ENCODE measurements at regions not wholly inside any gene's neighbourhood (a gene's known extent, or its start where the extent isn't known, plus 50 kb on each side); places are given as distances from the start of the nearest gene placed in this dataset.
"Not testable (repeated sequence)": the region's sequence is repeated elsewhere in the genome, so short reads cannot be mapped to it uniquely, and the experiment has no call there.

DNA sequence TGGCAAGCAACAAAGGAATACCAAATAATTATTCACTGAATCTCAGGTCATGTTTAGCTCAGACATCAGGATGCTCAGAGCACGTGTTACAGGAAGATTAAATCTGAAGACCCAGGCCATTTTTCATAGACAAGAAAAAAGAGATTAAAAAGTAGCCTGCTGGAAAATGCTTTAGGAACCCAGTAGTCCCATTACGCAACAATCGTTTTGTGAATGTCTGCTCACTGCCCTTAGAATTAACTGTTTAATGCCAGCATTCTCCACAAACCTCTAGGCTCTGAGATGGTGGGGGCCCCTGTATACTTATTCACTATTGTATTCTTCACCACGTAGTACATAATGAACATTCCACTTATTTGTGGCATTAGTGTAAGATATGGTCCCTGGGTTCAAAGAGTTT lies 154.6 kb upstream of the NYAP2 start:
- no peak for DNase-seq (ENCODE audit: low spot score)

DNA sequence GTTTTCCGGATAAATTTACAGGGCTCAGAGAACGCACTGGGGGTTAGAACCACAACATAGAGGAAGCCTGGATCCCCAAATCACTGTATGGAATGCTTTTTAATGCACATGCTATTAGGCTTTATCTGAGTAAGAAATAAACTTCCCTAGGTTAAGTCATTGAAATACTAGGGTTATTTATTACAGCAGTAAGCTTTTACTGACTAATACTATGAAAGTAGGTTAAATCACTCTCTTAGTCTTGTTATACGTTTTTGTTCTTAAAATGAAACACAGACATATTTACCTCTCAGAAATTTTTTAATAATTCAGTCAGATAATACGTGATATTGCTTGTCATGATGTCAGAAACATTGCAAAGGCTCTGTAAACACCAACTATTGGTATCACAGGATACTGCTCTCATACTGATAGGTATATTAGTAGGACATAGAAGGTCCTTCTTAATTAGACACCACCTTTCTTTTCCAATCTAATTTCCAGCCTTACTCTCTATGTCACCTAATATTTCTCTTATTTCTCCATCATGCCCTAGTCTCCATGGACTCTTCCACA lies 162.7 kb upstream of the NYAP2 start:
- DNase-seq (ENCODE audit: low spot score), result no peak

DNA sequence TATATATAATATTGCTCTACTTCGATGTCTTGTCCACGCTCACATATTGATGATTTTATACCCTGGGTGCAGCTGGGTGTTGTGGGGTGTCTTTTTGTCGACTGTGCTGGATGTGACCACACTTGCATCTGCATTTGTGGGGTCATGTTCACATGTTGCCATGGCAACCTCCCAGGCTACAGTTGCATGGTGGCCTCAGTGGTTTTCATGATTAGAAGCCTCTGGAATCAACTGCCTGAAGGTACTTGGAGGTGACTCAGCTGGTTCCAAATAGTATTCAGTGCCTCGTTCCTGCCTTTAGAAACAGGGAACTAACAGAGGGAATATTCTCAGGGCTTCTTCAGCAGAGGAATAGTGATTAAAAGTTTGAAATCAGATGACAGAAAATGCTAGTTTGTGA lies 166.3 kb upstream of the NYAP2 start:
- no peak for DNase-seq (ENCODE audit: low spot score)

DNA sequence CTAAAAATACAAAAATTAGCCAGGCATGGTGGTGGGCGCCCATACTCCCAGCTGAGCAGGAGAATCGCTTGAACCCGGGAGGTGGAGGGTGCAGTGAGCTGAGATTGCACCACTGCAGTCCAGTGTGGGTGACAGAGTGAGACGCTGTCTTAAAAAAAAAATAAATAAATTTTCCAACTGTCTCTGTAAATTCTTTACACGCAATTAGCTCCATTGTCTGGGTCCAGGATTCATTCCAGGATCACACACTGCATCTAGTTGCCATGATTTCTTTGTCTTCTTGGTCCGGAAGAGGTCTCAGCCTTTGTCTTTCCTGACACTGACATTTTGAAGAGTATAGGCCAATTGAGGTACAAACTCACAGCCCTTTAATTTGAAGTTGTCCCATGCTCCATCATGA lies 167.6 kb upstream of the NYAP2 start:
- no peak for DNase-seq (ENCODE audit: low spot score)

DNA sequence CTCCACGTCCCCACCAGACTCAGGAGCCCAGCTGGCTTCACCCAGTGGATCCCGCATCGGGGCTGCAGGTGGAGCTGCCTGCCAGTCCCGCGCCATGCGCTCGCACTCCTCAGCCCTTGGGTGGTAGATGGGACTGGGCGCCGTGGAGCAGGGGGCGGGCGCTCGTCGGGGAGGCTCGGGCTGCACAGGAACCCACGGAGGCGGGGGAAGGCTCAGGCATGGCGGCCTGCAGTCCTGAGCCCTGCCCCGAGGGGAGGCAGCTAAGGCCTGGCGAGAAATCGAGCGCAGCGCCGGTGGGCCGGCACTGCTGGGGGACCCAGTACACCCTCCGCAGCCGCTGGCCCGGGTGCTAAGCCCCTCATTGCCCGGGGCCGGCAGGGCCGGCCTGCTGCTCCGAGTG lies 170.2 kb upstream of the NYAP2 start:
- not testable (repeated sequence) for DNase-seq (ENCODE audit: low spot score)

DNA sequence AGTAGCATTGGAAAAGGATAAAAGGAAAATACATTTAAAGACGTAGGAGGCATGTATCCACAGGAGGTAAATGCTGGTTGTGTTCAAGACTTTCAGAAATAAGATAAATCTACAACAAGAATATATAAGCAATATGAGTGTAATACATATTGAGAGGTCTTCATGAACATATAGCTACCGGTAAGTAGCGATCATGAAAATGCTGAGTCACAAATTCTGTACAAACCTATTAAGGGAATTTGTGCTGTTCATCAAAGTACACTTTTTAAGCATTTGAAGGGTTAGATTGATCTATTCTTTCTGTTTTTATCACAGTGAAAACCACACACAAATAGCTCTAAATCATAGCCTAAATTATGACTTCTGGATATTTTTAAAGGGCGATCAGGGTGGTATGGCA lies 173.1 kb upstream of the NYAP2 start:
- no peak for DNase-seq (ENCODE audit: low spot score)

DNA sequence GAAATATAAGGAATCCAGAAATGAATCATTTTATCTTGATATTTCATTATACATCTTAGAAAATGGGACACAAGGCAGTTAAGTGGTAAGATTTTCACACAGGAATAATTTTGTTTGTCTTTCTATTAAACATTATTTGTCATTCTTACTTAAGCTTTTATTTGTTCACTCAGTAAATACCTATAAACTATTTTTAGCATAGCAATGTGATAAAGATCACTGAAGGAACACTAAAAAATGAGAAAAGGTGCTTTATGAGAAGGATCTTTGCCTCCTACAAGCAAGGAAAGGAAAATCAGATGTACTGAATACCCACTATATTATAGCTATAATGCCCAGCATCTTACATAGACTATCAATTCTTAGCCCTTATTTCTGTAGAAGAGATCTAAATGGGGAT lies 176.2 kb upstream of the NYAP2 start:
- DNase-seq (ENCODE audit: low spot score), result no peak

DNA sequence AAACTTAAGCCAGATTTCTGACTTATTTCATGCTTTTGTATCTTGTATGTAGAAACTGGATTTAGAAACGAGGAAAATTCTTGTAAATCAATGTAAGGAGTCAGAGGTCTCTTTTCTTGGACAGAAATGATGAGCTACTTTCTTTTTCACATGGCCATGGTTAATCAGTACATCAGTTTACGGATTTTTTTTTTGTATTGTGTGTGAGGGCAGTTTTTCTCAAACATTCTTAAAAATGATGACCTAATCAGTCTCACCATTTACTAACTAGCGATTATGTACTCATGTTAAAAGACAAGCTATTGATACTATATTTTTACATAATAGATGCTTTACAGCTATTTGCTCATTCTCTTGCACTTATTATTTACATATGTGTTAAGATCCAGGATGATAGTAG lies 165.2 kb upstream of the DOCK10 start:
- no peak for DNase-seq (ENCODE audit: low spot score)

DNA sequence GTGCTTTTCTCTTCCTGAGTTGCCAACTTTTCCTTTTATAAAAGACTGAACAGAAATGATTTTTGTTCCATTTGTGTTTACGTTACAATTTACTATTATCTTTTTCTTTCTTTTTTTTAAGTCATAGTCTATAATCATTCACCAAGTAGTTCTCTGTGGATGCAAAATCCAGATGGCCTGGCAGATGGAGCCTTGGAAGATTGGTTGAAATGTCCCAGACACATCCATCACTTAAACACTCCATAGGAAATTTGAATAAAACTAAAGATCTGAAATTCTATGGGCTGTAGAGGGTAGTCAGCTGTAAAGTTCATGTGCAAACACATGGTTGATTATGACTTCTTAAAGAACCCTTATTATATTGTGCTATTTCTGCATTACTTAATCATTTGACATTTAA lies 164.8 kb upstream of the DOCK10 start:
- DNase-seq (ENCODE audit: low spot score), result no peak

DNA sequence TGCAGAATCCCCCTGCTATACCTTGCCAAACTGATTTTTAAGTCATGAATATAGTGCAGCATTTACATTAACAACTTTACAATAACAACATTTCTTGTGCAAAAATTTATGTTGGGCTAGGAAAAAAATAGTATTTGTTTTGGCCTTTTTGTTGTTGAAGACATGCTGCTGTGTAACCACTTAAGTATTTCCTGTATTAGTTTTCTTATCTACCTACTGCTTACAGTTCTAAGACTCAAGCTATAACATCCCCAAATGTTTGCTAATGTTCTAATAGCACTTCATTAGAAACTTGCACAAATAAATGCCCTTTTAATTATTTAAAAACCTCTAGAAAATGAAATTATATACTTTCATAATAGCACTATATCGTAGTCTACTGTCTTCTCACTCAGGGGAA lies 154.3 kb upstream of the DOCK10 start:
- no peak for DNase-seq (ENCODE audit: low spot score)

DNA sequence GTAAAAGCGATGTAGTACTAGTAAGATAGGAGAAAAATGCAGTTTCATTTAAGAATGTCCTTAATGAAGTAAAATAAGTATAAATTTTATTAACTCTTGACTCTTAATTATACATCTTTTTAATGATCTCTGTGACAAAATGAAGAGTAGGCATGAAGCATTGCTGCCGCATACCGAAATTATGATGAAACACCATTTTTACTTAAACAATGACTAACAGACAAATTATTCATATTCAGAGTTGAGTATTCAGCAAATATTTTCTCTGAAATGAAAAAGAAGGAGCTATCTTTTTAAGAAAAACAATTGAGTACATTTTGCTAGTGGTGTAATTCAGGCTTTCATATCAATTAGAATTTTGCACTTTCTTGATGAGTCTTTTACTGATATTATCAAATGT lies 150.6 kb upstream of the DOCK10 start:
- DNase-seq (ENCODE audit: low spot score), result peak; percentile 27

DNA sequence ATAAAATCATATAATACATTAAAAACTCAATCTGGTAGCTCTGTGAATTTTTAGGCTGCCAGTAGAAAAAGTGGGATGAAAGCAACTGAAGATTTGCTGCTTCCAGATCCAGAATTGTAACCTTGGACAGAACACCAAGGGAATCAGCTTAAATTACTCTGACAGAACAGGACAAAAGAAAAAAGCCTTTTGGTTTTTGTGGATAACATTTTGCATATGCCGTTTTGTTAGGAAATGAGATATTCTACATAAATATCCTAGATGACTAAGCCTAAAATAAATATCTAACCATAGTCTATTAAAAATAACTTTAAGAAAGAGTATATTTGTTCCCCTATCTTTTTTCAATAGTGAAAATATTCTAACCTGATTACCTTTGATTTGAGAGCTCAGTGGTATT lies 148.7 kb upstream of the DOCK10 start:
- DNase-seq (ENCODE audit: low spot score), result no peak

DNA sequence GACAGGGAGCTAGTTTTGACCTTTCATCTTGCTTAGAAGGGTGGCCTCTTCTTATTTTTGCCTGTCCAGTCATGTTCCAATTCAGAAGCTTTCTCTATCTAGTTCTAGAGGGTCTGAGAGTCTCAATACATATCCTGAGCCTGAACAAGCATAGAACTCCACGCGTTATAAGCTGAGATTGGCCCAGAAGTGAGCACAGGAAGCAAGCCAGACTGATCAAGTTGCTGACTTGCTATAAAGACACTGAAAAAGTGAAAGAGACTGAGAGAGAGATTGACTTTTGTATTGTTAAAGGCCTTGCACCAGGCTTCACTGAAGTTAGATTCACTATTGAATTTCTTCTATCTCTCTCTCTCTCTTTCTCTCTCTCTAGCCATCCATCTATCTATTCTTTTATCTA lies 142.7 kb upstream of the DOCK10 start:
- no peak for DNase-seq (ENCODE audit: low spot score)

DNA sequence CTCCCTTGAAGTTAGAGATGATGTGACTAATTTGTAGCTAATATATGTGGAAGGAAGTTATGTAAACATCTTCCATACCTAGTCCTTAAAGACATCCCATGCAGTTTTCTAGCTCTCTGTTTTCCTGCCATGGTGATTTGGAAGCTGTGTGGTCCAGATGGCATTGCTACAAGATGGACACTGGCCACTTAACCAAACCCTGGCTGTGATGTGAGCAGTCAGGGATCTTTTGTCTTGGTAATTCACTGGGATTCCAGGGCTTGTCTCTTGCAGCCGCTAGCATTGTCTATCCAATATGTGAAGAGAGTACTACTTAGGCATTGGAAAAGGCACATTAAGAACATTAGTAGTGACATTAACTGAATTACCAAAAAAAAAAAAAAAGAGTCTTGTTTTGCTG lies 139.9 kb upstream of the DOCK10 start:
- no peak for DNase-seq (ENCODE audit: low spot score)

DNA sequence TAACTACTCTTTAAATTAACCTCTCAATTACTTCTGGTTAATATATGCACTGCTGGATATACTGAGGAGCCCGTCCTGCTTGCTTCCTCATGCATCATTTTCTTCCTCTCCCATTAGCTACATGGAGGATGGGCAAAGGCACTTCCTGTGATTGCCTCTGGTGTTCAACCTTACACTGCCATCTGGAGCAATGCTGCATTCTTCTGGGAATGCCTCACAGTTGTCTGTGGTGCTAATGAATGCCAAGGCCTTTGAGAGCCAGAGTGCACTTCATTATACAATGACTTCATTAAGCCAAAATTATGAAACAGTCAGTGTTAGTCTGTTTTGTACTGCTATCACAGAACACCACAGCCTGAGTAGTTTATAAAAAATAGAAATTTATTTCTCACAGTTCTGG lies 134.8 kb upstream of the DOCK10 start:
- peak; percentile 0 for DNase-seq (ENCODE audit: low spot score)

DNA sequence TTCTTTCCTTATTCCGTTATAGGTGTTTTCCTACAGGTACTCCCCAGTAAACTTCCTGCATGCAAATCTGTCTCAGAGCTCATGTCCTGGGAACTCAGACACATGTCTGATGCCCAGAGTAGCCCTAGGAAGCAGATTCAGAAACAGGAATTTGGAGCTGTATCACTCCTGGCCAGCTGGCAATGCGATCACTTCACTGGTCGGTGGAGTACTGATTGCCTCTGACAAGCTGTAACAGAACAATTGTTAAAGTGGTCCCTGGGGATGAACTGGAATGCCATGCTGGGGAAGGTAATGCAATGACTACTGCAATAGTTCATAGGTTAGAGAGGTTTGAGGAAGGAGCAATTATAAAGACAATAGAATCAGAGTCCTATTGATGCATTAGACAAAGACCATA lies 131.6 kb upstream of the DOCK10 start:
- DNase-seq (ENCODE audit: low spot score), result no peak

DNA sequence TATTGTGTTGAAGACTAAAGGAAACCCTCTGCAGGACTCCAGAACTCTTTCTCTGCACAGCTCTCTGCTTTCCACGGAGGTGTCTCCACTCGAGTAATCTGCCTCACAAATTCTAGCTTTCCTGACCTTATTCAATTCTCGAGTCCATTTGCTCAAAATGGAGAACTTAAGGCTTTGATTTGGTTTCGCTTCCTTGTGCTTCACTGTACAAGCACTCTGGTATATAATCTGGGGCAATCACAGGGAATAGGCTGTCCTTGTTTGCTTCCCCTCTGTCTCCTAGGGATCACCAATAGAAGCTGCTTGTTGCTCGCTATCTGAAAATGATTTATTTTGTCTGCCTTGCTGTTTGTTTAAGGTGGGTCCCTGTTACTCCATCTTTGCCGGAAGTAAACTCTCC lies 129.1 kb upstream of the DOCK10 start:
- no peak for DNase-seq (ENCODE audit: low spot score)

DNA sequence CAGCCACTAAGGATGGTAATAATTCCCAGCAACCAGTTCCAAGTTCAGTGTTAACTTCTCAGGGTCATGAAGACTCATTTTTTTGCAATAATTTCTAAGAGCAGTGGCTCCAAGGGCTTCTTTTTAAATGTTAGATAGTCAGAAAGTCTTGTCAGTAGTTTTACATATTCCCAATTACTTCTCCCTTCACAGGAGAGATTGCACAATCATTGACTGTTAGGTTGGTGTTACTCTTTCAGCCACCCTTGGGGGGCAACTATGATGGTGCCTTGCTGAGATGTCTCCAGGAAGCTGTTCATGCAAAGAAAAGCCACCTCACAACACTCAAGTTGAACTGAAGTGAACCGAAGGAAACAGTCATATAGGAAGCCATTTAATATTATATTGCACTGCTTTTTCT lies 127.9 kb upstream of the DOCK10 start:
- DNase-seq (ENCODE audit: low spot score), result no peak

DNA sequence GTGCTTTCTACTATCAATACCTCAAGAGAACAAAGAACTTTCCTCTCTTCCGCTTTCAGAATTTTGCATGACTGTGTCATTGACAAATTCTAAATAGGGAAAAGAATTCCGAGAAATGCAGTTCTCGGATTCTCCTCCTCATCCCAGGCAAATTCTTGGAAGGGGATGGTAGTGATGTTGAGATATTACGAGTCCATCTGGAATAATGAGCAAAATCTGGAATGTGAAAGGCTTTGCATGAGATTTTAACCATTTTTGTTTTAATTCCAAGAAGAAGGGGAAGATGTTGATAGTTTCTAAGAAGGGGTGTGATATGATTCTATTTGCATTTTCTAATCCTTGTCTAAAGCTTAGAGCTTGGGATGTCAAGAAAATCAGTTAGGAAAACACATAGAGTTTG lies 127.1 kb upstream of the DOCK10 start:
- DNase-seq (ENCODE audit: low spot score), result no peak

DNA sequence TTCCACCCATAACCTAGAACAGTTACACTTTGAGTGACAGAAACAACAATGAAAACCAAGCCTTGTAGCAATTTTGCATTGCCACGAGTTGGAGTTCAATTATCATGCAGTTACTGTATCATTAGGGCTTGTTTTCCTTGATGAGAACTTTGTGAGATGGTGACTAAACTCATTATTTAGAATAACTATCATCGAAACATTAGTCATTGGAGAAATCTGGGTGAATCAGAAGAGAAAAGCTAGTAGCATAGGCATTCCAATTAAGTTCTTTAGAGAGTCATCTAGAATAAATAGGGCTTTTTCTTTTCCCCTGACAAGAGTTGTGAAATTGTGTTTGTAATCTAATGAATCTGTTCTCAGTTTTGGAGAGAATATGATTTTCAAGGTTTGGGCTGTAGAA lies 122.8 kb upstream of the DOCK10 start:
- peak; percentile 6 for DNase-seq (ENCODE audit: low spot score)

DNA sequence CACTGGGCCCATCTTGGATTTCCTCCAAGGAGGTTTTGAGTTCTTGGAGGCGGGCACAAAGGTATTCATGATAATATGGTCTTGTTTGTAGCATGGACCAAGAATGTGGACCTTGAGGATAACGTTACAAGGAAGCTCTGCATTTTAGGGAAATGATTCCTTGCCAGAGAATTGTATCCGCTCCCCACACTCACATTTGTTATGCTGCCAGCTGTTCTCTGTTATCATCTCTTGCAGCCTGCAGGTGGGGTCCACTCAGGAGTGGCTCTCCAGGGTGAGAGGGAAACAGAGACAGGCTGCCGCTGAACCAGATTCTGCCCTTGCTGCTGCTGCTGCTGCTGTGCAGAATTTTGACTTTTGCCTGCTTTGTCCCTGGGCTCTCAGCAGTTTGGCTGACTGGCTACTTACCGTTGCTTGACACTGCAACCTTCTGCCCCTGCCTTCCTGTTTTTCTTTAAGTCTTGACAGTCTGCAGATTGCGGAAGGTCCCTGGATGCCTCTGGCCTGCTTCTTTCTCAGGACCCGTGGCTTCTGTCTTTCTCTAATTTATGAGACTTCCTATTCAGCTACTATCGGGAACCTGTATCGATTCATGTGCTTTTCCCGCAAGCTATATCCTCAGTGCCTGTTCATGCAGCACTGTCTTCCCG lies 122.3 kb upstream of the DOCK10 start:
- no peak for DNase-seq (ENCODE audit: low spot score)

DNA sequence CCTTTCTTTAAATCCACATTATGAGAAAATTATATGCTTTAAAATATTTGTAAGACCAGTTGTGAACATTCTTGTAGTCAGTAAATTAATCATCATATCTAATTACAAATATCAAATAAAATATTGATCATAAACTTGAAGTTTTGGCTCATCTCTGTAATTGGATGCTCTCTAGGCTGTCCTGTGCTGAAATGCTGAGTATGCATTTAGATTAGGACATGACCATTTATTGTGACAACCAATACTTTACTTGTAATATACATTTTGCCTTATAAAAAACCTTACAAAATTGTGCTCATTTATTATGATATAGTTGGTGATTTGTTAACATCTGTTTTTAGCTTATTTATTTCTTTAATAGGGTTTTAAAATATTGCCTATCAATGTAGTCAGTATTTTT lies 116.1 kb upstream of the DOCK10 start:
- no peak for DNase-seq (ENCODE audit: low spot score)

DNA sequence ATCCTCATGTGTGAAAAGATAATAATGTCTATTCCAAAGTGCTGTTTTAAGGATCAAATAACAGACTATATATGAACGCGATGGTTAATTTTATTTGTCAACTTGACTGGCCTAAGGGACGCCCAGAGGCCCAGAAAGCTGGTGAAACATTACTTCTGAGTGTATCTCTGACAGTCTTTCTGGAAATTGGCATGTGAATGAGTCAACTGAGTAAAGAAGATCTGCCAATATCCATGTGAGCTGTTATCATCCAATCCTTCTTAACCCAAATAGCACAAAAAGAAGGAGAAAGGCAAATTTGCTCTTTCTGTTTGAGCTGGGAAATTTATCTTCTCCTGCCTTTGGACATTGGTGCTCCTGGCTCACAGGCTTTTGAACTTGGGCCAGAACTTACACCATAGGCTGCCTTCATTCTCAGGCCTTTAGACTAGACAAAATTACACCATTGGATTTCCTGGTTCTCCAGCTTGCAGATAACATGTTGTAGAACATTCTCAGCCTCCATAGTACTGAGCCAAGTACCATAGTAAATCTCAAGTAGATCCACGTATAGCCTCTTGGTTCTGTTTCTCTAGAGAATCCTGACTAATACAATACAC lies 114.7 kb upstream of the DOCK10 start:
- DNase-seq (ENCODE audit: low spot score), result no peak

DNA sequence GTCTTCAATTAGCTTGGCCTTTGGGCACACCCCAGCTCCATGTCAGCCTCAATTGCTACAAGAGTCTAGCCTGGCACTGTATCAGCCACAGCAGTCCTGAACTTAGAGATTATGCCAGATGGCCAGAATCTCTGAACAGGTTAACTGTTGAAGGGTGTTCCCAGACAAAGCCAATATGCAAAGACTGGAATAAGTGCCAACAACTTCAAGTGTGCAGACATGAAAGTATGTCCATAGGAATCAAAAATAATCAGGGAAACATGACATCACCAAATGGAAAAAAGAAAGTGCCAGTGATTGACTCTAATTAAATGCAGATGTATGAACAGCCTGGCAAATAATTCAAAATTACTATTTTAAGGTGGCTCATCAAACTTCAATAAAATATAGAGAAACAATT lies 98.5 kb upstream of the DOCK10 start:
- no peak for DNase-seq (ENCODE audit: low spot score)

Measured in RKO (cell line).